GM19395 (cell line): ENCODE measurements at regions not wholly inside any gene's neighbourhood (a gene's known extent, or its start where the extent isn't known, plus 50 kb on each side); places are given as distances from the start of the nearest gene placed in this dataset.
"Not testable (repeated sequence)": the region's sequence is repeated elsewhere in the genome, so short reads cannot be mapped to it uniquely, and the experiment has no call there.

Experiments used
- ATAC-seq: cut with Tn5 transposase; IDR thresholded peaks from one replicate; pipeline ENCODE4 v1.9.1; 2021; ENCODE audit warnings: mild to moderate bottlenecking, moderate library complexity; ENCODE audit not compliant: unreplicated experiment

GRCh38 chr3:127069814-127070440 is 87.0 kb downstream of the PLXNA1 start:
- no peak for ATAC-seq

GRCh38 chr3:127070776-127071175 is 87.9 kb downstream of the PLXNA1 start:
- no peak for ATAC-seq

DNA sequence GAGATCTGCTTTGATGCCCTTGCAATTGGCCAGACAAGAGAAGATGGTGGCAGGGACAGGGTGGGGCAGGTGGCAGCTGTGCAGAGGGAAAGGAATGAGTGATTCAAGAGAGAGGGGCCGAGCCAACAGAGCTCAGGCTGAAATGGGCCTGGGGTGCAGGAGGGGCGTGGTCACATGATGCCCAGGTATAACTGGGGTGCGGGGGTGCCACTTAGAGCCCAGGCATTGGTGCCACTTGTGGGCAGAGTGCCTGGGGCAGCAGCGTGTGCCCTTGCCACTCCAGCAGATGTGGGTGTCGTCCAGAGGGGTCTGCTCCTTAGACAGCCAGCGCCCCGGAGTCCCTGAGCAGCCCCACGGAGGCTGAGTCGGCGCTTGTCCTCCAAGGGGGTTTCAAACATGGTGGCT is 88.7 kb downstream of the PLXNA1 start:
- no peak for ATAC-seq

- ATAC-seq, result no peak
Measured at GRCh38 chr3:127072221-127072771, 89.4 kb downstream of the PLXNA1 start.

- no peak for ATAC-seq
Measured at GRCh38 chr3:127072971-127073783, 90.3 kb downstream of the PLXNA1 start.

DNA sequence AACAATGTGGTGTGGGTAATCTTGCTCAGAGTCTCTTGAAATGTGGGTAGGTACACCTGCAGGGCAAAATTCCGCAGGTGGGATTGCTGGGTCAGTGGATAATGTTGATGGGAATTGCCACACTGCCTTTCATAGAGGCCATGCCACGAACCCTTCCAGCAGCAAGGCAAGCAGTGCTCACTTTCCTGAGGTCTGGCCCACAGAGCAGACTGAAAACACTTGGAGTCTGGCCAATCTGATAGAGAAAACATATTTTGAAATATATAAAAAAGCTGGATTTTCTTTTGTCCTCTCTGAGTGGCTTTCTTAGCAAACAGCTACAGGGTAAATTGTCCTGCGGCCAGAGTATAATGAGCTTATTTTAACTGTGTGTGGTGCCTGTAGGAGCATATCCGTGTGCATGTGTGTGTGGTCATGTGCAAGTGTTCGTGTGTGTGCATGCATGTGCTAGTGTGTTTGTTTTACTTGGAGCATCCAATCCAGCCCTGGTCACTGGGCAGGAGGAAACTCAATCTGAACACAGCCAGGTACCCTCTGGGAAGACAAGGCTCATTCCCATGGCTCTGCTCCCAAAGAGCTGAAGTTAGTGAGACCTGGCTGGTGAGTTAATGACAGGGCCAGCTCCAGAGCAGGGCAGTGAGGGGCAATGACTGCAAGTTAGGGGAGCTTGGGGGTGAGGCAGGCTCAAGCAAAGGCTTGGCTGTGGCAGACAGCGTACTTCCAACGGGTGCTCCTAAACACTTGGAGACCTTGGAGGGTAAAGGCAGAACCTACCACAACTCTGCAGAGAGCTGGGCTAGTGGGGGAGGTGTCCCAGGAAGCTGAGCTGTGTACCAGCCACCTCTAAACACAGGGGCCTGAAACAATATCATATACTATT is 91.3 kb downstream of the PLXNA1 start:
- ATAC-seq, result no peak

DNA sequence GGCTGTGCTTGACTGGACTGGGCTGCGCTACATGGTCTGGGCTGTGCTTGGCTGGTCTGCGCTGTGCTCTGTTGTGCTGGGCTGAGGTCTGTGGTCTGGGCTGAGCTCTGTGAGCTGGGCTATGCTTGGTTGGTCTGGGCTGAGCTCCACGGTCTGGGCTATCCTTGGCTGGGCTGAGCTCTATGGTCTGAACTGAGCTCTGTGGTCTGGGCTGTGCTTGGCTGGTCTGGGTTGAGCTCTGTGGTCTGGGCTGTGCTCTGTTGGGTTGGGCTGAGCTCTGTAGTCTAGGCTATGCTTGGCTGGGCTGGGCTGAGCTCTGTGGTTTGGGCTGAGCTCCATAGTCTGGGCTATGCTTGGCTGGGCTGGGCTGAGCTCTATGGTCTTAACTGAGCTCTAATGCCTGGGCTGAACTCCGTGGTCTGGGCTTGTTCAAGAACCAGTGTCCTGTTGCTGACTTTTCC is 92.0 kb downstream of the PLXNA1 start:
- ATAC-seq, result peak; percentile 88

DNA sequence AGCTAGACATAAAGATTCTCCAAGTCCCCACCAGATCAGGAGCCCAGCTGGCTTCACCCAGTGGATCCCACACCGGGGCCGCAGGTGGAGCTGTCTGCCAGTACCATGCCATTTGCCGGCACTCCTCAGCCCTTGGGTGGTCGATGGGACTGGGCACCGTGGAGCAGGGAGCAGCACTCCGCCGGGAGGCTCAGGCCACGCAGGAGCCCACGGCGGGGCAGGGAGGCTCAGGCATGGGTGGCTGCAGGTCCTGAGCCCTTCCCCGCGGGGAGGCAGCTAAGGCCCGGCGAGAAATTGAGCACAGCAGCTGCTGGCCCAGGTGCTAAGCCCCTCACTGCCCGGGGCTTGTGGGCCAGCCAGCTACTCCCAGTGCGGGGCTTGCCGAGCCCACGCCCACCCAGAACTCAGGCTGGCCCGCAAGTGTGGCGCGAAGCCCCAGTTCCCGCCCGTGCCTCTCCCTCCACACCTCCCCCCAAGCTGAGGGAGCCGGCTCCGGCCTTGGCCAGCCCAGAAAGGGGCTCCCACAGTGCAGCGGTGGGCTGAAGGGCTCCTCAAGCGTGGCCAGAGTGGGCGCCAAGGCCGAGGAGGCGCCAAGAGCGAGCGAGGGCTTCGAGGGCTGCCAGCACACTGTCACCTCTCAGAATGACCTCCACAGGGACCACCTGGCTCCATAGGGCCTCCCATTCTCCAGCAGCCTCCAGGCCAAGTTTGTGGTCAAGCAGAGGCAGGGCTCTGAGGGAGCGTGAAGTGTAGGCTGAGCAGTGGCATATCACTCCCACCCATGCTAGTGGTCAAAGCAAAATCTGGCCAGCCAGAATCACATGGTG is 93.5 kb downstream of the PLXNA1 start:
- ATAC-seq, result not testable (repeated sequence)

DNA sequence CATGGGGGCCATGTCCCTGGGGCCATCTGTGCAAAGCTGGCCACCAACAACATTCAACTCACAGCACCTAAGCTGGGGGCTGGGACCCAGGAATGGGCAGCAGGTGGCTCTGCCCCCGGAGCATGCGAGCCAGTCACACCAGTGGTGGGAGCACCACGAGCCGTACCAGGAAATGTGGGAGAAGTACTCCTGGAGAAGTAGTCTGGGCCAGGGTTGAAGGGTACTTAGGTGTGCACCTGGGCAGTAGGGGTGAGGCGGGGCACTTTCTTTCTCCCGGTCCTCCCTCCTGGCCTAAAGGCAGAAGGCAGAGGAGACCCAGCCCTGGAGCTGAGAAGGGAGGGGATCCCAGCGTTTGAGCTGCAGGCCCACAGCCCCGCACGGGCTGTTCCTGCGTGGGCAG is 94.2 kb downstream of the PLXNA1 start:
- no peak for ATAC-seq

GRCh38 chr3:127077505-127078064 is 94.7 kb downstream of the PLXNA1 start:
- ATAC-seq, result no peak

DNA sequence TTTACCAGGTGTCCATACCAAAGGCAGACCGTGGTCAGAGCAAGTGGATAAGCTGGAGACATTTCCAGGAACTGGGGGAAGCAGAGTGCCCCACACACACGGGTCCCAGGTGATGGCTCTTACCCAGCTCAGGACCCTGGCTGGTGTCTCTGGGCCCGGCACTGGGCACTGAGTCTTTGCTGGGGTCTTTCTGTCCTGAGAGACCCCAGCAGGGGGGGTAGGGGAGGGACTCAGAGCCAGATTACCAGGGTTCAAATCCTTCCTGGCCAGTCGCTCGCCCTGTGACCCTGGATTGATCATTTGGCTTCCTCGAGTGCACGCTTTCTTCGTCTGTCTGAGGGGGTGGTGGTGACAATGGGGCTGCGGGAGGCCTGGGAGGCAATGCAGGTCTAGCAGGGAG is 95.7 kb downstream of the PLXNA1 start:
- no peak for ATAC-seq

GRCh38 chr3:127079211-127079610 is 96.3 kb downstream of the PLXNA1 start:
- no peak for ATAC-seq

DNA sequence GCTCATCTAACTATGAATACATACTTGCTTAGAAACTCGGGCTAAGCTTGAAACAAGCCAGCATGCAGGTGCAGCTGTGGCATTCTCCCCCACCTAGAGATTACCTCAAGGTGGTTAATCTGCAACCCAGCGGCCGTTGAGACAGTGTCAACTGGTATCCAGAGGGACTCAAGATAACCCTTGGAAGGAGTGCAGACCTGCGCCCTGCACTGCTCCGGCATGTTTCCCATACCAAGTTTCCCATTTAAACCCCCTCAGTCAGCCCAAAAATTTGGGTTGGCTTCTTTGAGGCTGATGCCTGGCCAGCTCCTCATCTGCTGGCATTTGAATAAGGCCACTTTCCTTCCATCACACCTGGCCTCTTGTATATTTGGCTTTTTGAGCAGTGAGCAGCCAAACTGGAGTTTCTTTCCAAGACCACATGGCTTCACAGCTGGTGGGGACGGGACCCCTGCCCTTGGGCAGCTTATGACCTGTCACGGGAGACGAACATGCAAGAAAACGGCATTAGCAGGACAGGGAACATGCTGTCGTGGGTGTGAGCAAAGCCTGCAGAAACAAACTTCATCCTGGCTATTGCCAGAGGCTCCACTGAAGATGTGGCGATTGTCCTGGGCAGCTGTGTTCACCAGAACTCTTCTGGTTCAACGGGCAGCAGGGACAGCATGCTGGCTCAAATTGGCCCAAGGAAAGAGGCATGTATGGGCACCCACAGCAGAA is 98.2 kb downstream of the PLXNA1 start:
- no peak for ATAC-seq

DNA sequence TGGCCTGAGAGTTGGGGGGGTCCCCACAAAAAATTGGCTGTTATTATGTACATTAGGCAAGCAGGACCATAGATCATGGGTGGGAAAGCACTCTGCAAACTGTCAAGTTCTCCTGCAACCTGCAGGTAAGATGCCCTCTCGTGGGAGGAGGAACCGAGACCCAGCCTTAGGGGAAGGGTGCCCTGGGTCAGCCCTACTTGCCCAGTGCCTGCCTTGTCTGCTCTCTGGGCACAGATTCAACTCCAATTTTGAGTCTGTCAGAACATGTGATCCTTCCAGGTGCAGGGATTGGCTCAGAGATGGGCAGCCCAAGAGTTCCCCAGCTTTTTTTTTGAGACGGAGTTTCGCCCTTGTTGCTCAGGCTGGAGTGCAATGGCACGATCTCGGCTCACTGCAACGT is 99.2 kb downstream of the PLXNA1 start:
- no peak for ATAC-seq

DNA sequence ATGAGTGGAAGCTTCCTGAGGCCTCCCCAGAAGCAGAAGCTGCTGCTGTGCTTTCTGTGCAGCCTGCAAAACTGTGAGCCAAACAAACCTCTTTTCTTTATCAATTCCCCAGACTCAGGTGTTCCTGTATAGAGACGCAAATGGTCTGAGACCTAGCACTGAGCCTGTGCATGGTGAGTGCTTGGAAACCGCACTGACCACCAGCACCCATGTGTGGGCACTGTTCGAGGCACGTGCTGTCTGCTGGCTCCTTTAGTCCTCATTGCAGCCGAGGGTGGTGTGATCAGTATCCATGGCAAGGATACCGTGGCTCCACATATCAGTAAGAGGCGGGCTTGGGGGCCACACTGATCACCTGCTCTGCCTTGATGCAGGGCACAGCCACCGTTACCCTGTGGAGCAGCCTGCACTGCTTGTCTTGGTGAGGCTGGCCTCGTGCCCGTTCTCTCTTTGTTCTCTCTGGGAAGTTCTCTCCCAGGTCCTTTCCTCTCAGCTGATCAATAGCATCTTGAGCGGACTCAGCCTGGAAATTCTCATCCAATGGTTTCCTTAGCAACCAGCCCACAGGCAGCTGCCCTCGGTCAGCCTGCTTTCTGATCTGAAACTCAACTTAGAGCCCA is 101.0 kb downstream of the PLXNA1 start:
- ATAC-seq, result no peak

GRCh38 chr3:127084401-127084990 is 101.6 kb downstream of the PLXNA1 start:
- ATAC-seq, result no peak

GRCh38 chr3:127085576-127085975 is 102.7 kb downstream of the PLXNA1 start:
- ATAC-seq, result no peak

DNA sequence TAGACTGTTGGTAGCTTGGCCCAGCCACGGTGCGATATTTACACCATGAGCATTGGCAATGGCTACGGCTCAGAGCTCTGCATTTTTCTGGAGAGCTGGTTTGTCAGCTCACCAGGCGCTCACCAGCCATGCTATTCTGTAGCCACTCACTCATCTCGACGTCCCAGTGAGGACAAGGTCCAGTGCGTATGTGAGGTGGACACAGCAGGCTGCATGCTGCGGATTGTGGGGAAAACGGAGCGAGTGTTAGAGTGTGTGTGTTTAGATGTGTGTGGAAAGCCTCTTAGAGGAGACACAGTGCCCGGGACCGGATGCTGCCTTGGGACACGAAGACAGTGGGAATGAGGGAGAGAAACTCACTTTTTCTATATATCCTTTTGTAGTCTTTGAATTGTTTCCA is 103.7 kb downstream of the PLXNA1 start:
- not testable (repeated sequence) for ATAC-seq
